ENCODE measurements at regions not wholly inside any gene's neighbourhood (a gene's known extent, or its start where the extent isn't known, plus 50 kb on each side); places are given as distances from the start of the nearest gene placed in this dataset.
"Not testable (repeated sequence)": the region's sequence is repeated elsewhere in the genome, so short reads cannot be mapped to it uniquely, and the experiment has no call there.

GRCh38 chr14:62497708-62498107 lies 547.5 kb downstream of the KCNH5 start:
- Histone ChIP-seq H3K4me3 (replicated peaks; ENCODE audit: low read depth, low read length) (no peak overlapping the region), H3K27me3 (replicated peaks; ENCODE audit: control insufficient read depth, insufficient read depth, low read length) (no peaks in the 10 kb centered on the region), H3K36me3 (ENCODE audit: control insufficient read depth, insufficient read depth, low read length) (no peaks in the 10 kb centered on the region)
- TF ChIP-seq, protein P1, sequence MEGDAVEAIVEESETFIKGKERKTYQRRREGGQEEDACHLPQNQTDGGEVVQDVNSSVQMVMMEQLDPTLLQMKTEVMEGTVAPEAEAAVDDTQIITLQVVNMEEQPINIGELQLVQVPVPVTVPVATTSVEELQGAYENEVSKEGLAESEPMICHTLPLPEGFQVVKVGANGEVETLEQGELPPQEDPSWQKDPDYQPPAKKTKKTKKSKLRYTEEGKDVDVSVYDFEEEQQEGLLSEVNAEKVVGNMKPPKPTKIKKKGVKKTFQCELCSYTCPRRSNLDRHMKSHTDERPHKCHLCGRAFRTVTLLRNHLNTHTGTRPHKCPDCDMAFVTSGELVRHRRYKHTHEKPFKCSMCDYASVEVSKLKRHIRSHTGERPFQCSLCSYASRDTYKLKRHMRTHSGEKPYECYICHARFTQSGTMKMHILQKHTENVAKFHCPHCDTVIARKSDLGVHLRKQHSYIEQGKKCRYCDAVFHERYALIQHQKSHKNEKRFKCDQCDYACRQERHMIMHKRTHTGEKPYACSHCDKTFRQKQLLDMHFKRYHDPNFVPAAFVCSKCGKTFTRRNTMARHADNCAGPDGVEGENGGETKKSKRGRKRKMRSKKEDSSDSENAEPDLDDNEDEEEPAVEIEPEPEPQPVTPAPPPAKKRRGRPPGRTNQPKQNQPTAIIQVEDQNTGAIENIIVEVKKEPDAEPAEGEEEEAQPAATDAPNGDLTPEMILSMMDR (IDR thresholded peaks at IDR 0.05; ENCODE audit: insufficient read depth, low read length, poor library complexity, severe bottlenecking) = no peak
- no peak for DNase-seq (ENCODE audit: extremely low read depth, insufficient read length)

GRCh38 chr14:62501021-62501750 lies 544.1 kb downstream of the KCNH5 start:
- no peak for DNase-seq (ENCODE audit: extremely low read depth, insufficient read length)
- TF ChIP-seq, protein P1 (IDR thresholded peaks at IDR 0.05; ENCODE audit: insufficient read depth, low read length, poor library complexity, severe bottlenecking) = no peak
- Histone ChIP-seq H3K36me3 (ENCODE audit: control insufficient read depth, insufficient read depth, low read length) (no peaks in the 10 kb centered on the region), H3K4me3 (replicated peaks; ENCODE audit: low read depth, low read length) (no peak overlapping the region), H3K27me3 (replicated peaks; ENCODE audit: control insufficient read depth, insufficient read depth, low read length) (no peaks in the 10 kb centered on the region)

DNA sequence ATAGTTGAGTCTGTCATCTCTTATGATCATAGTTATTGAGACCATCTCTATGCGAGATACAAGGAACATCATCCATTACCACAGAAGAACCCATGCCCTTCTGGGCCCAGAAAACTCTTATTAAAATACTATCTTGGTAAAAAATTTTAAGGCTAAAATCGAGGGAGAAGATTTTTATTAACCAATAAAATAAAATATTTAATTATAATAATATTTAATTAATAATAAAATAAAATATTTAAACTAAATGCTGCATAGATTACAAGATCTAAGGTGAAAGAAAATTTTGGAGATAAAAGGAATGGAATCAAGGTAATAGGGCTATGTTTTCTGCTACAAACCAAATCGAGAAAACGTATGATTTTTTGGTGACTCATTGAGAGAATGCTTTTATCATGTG lies 540.2 kb downstream of the KCNH5 start:
- Histone ChIP-seq H3K4me3 (replicated peaks; ENCODE audit: low read depth, low read length) (no peak overlapping the region), H3K27me3 (replicated peaks; ENCODE audit: control insufficient read depth, insufficient read depth, low read length) (no peaks in the 10 kb centered on the region), H3K36me3 (ENCODE audit: control insufficient read depth, insufficient read depth, low read length) (no peaks in the 10 kb centered on the region)
- DNase-seq (ENCODE audit: extremely low read depth, insufficient read length) = no peak
- TF ChIP-seq, protein P1 (IDR thresholded peaks at IDR 0.05; ENCODE audit: insufficient read depth, low read length, poor library complexity, severe bottlenecking) = no peak

DNA sequence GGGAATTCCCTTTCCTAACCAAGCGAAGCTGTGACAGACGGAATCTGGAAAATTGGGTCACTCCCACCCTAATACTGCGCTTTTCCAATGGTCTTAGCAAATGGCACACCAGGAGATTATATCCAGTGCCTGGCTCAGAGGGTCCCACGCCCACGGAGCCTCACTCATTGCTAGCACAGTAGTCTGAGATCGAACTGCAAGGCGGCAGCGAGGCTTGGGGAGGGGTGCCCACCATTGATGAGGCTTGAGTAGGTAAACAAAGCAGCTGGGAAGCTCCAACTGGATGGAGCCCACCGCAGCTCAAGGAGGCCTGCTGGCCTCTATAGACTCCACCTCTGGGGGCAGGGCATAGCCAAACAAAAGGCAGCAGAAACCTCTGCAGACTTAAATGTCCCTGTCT lies 523.9 kb downstream of the KCNH5 start:
- H3K36me3 ChIP-seq (ENCODE audit: control insufficient read depth, insufficient read depth, low read length); H3K4me3 ChIP-seq (replicated peaks; ENCODE audit: low read depth, low read length); H3K27me3 ChIP-seq (replicated peaks; ENCODE audit: control insufficient read depth, insufficient read depth, low read length); DNase-seq (ENCODE audit: extremely low read depth, insufficient read length): not testable (repeated sequence)

- Histone ChIP-seq H3K36me3 (ENCODE audit: control insufficient read depth, insufficient read depth, low read length) (no peaks in the 10 kb centered on the region), H3K27me3 (replicated peaks; ENCODE audit: control insufficient read depth, insufficient read depth, low read length) (no peaks in the 10 kb centered on the region), H3K4me3 (replicated peaks; ENCODE audit: low read depth, low read length) (no peak overlapping the region)
- DNase-seq (ENCODE audit: extremely low read depth, insufficient read length) = no peak
- TF ChIP-seq, protein P1 (IDR thresholded peaks at IDR 0.05; ENCODE audit: insufficient read depth, low read length, poor library complexity, severe bottlenecking) = no peak
Observed at GRCh38 chr14:62528296-62528695, 517.0 kb downstream of the KCNH5 start.

GRCh38 chr14:62532181-62532580 lies 513.1 kb downstream of the KCNH5 start:
- no peak for DNase-seq (ENCODE audit: extremely low read depth, insufficient read length)
- no peak overlapping the region for H3K4me3 ChIP-seq (replicated peaks; ENCODE audit: low read depth, low read length)
- no peaks in the 10 kb centered on the region for H3K27me3 ChIP-seq (replicated peaks; ENCODE audit: control insufficient read depth, insufficient read depth, low read length)
- TF ChIP-seq, protein P1 (IDR thresholded peaks at IDR 0.05; ENCODE audit: insufficient read depth, low read length, poor library complexity, severe bottlenecking) = no peak
- no peaks in the 10 kb centered on the region for H3K36me3 ChIP-seq (ENCODE audit: control insufficient read depth, insufficient read depth, low read length)

Data from GM06990 (cell line).